Esophagus (tissue), 2 donors: ENCODE measurements at regions not wholly inside any gene's neighbourhood (a gene's known extent, or its start where the extent isn't known, plus 50 kb on each side); places are given as distances from the start of the nearest gene placed in this dataset.

Experiments
- H3K27ac ChIP-seq, 2 donors: one replicate each; pipeline ENCODE4 v1.5.1; 2013; ENCODE audit warnings: low read depth in 2 of 2, mild to moderate bottlenecking in 2 of 2, inconsistent platforms in 1 of 2, low read length in 1 of 2, moderate library complexity in 1 of 2
- H3K27me3 ChIP-seq, 2 donors: one replicate each; pipeline ENCODE4 v1.6.1; 2013; ENCODE audit warnings: low read length in 2 of 2, control low read depth in 1 of 2, mild to moderate bottlenecking in 1 of 2; ENCODE audit not compliant: insufficient read depth in 2 of 2, control insufficient read depth in 1 of 2
- H3K36me3 ChIP-seq, 2 donors: one replicate each; pipeline ENCODE4 v1.6.1; 2013; ENCODE audit warnings: low read length in 1 of 2; ENCODE audit not compliant: control insufficient read depth in 2 of 2, insufficient read depth in 2 of 2
- H3K4me1 ChIP-seq, 2 donors: one replicate each; pipeline ENCODE4 v1.6.1; 2013; ENCODE audit warnings: low read length in 1 of 2; ENCODE audit not compliant: control insufficient read depth in 2 of 2, insufficient read depth in 2 of 2
- H3K4me3 ChIP-seq, 2 donors: one replicate each; pipeline ENCODE4 v1.5.1; 2013; ENCODE audit warnings: low read length in 2 of 2, mild to moderate bottlenecking in 2 of 2, low read depth in 1 of 2, moderate library complexity in 1 of 2
- H3K9me3 ChIP-seq, 2 donors: one replicate each; pipeline ENCODE4 v1.6.1; 2013; ENCODE audit warnings: mild to moderate bottlenecking in 2 of 2, low read depth in 1 of 2, low read length in 1 of 2, moderate library complexity in 1 of 2; ENCODE audit not compliant: control insufficient read depth in 2 of 2, insufficient read depth in 1 of 2
- WGBS, 2 donors: extraction: QIAGEN DNeasy Blood & Tissue Kit; methylation state at CpG; one replicate each; pipeline ENCODE4 v1.1.7; 2013; 5-methylcytosine and 5-hydroxymethylcytosine counted together
- donor health status: healthy with polysubstance abuse.
- donor health status: Bipolar disorder and iron deficiency.

DNA sequence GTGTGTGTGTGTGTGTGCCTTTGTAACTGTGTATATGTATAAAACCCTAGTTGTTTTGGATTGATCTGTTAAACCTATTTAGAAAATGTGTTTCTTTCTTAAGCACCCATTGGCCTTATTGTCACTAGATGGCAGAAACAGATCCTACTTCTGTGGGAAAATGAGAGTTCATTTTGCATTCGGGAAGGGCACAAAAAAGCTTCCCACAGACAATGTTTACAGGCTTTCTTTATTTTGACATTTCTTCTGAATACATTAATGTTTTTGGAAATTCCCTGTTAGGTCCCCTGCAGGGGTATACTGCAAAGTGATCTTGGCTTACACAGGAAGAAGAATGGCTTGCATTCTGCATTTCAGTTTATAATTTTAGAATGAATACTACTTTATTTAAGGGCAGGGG is 481.8 kb upstream of the ARRDC3 start:
- WGBS, 2 donors, result 7 to 20% methylated on average over 1 of the region's 1 CpG
- no peaks in the 10 kb centered on the region for H3K4me1 ChIP-seq
- H3K36me3 ChIP-seq, result no peaks in the 10 kb centered on the region
- no peaks in the 10 kb centered on the region for H3K9me3 ChIP-seq
- H3K4me3 ChIP-seq, result no peak overlapping the region
- H3K27me3 ChIP-seq, result no peaks in the 10 kb centered on the region
- no peak overlapping the region for H3K27ac ChIP-seq

GRCh38 chr5:91851670-91852069 is 468.6 kb upstream of the ARRDC3 start:
- H3K9me3 ChIP-seq, result no peaks in the 10 kb centered on the region
- 71 to 79% methylated on average over 2 of the region's 2 CpGs for WGBS, 2 donors

GRCh38 chr5:91850031-91850430 is 466.9 kb upstream of the ARRDC3 start:
- H3K4me1 ChIP-seq, result no peaks in the 10 kb centered on the region
- no peaks in the 10 kb centered on the region for H3K36me3 ChIP-seq
- H3K9me3 ChIP-seq, result no peaks in the 10 kb centered on the region
- no peak overlapping the region for H3K4me3 ChIP-seq
- H3K27ac ChIP-seq, result no peak overlapping the region
- no peaks in the 10 kb centered on the region for H3K27me3 ChIP-seq
- WGBS, 2 donors, result 87 to 89% methylated on average over 2 of the region's 2 CpGs

More at GRCh38 chr5:91851670-91852069, 468.6 kb upstream of the ARRDC3 start:
- Histone ChIP-seq H3K4me3 (no peak overlapping the region), H3K27ac (no peak overlapping the region), H3K27me3 (no peaks in the 10 kb centered on the region), H3K36me3 (no peaks in the 10 kb centered on the region), H3K4me1 (no peaks in the 10 kb centered on the region)

DNA sequence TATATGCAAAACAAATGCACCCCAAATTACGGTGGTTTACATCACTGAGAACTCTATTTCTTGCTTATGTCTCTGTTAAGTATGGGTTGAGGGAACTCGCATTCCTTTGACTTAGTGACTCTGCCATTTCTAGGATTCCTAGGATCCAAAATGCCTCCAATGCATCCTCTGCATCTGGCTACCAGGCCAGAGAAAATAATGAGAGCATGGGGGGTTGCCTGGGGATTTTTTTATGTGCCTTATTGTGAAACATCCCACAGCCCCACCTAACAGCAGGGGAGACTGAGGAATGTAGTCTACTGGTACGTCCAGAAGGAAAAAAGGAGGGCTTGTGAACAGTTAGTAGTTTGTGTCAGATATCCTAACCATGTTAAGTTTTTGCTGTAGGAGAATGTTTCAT is 466.0 kb upstream of the ARRDC3 start:
- H3K9me3 ChIP-seq, result no peaks in the 10 kb centered on the region
- no peaks in the 10 kb centered on the region for H3K27me3 ChIP-seq
- no peak overlapping the region for H3K4me3 ChIP-seq
- no peak overlapping the region for H3K27ac ChIP-seq
- WGBS, 2 donors, result 78 to 87% methylated on average over 3 of the region's 3 CpGs
- no peaks in the 10 kb centered on the region for H3K4me1 ChIP-seq
- no peaks in the 10 kb centered on the region for H3K36me3 ChIP-seq

GRCh38 chr5:91848453-91848852 is 465.3 kb upstream of the ARRDC3 start:
- Histone ChIP-seq H3K9me3 (no peaks in the 10 kb centered on the region), H3K27me3 (no peaks in the 10 kb centered on the region), H3K36me3 (no peaks in the 10 kb centered on the region), H3K27ac (no peak overlapping the region), H3K4me1 (no peaks in the 10 kb centered on the region), H3K4me3 (no peak overlapping the region)
- WGBS, 2 donors, result 76 to 92% methylated on average over 3 of the region's 3 CpGs

DNA sequence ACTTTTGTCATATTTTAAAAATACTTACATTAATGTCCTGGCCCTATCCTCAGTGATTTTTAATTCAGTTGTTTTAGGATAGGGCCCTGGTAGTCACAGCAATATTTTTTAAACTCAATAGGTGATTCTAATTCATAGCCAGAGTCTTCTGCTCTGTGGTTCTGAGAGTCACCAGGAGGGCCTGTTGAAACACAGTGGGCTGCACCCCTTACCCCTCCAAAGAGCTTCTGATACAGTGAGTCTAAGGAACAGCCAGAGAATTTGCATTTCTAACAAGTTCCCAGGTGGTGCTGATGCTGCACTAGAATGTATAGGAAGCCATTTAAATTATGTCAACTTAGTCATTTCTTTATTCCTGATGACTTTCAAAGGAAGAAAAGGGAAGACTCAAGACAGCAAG is 458.3 kb upstream of the ARRDC3 start:
- H3K27ac ChIP-seq, result no peak overlapping the region
- H3K27me3 ChIP-seq, result no peaks in the 10 kb centered on the region
- no peaks in the 10 kb centered on the region for H3K36me3 ChIP-seq
- H3K4me3 ChIP-seq, result no peak overlapping the region
- H3K4me1 ChIP-seq, result no peaks in the 10 kb centered on the region
- H3K9me3 ChIP-seq, result no peaks in the 10 kb centered on the region

DNA sequence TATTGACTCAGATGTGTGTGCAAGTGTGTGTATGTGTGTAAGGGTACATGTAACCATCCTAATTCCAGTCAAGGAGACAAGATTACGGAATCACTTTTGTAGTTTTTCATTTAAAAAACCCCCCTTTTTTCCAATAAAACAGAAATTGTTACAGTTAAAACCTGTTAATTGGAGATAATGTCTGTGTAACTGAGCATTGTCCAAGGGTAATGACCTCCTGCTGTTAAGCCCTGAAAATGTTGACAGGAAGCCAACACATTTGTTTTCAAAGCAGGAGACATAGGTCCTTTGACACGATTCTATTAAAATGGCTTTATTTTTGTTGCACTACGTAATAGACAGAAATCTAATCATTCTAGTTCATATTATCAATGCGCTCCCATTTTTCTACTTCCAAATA is 457.3 kb upstream of the ARRDC3 start:
- no peaks in the 10 kb centered on the region for H3K36me3 ChIP-seq
- no peaks in the 10 kb centered on the region for H3K27me3 ChIP-seq
- no peaks in the 10 kb centered on the region for H3K4me1 ChIP-seq
- no peak overlapping the region for H3K4me3 ChIP-seq
- no peak overlapping the region for H3K27ac ChIP-seq
- no peaks in the 10 kb centered on the region for H3K9me3 ChIP-seq
- WGBS, 2 donors, result 69 to 73% methylated on average over 4 of the region's 4 CpGs

- Histone ChIP-seq H3K36me3 (no peaks in the 10 kb centered on the region), H3K9me3 (no peaks in the 10 kb centered on the region), H3K27me3 (no peaks in the 10 kb centered on the region), H3K4me1 (no peaks in the 10 kb centered on the region), H3K4me3 (no peak overlapping the region), H3K27ac (no peak overlapping the region)
- 76 to 79% methylated on average over 4 of the region's 4 CpGs for WGBS, 2 donors
These were observed 456.6 kb upstream of the ARRDC3 start for GRCh38 chr5:91839721-91840120.

DNA sequence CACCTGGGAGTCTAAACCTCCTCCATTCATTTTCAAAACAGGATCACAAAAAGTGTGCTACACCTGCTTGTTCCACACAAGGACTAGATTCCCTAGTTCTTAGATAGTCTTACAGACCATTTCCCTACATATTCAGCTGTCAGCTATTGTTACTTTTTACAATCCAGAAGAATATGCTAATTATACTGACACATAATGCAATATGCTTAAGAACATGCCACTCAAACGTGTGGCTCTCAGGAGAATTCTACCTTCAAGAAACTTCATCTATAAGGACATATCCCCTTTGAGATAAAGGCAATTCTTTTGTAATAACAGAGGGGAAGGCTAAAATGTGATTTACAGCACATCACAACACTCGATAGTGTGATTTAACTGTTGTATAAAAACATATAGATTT is 456.1 kb upstream of the ARRDC3 start:
- H3K36me3 ChIP-seq, result no peaks in the 10 kb centered on the region
- H3K27ac ChIP-seq, result no peak overlapping the region
- H3K4me3 ChIP-seq, result no peak overlapping the region
- WGBS, 2 donors, result 53 to 57% methylated on average over 2 of the region's 2 CpGs
- H3K9me3 ChIP-seq, result no peaks in the 10 kb centered on the region
- no peaks in the 10 kb centered on the region for H3K27me3 ChIP-seq
- no peaks in the 10 kb centered on the region for H3K4me1 ChIP-seq

GRCh38 chr5:91830361-91830953 is 447.3 kb upstream of the ARRDC3 start:
- H3K27me3 ChIP-seq, result no peaks in the 10 kb centered on the region
- WGBS, 2 donors, result 74 to 80% methylated on average over 5 of the region's 5 CpGs

More at GRCh38 chr5:91830361-91830953, 447.3 kb upstream of the ARRDC3 start:
- no peak overlapping the region for H3K4me3 ChIP-seq
- no peaks in the 10 kb centered on the region for H3K4me1 ChIP-seq
- H3K36me3 ChIP-seq, result no peaks in the 10 kb centered on the region
- H3K9me3 ChIP-seq, result no peaks in the 10 kb centered on the region
- H3K27ac ChIP-seq, result no peak overlapping the region
